ENCODE measurements at regions not wholly inside any gene's neighbourhood (a gene's known extent, or its start where the extent isn't known, plus 50 kb on each side); places are given as distances from the start of the nearest gene placed in this dataset.
"Not testable (repeated sequence)": the region's sequence is repeated elsewhere in the genome, so short reads cannot be mapped to it uniquely, and the experiment has no call there.

DNA sequence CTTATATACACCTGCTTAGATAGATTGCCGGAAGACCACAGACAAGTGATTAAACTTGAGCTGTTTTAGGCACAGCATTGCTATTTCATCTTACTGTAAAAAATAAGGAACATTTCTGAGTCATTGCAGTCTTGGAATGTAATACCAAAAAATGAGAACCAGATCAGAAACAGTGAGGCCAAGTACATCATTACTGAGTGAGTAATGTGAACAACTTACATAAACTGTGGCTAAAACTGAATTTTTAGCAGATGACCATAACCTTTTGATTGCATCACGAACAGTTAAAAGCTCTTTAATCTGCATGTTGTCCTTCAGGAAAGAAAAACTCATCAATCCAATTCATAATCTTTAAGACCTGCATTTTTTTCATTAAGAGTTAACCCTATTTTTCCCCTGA is 157.1 kb upstream of the FGF10 start:
- no peaks in the 10 kb centered on the region for H3K36me3 ChIP-seq (ENCODE audit: insufficient read depth, low read length)
- H3K4me1 ChIP-seq (ENCODE audit: control insufficient read depth, insufficient read depth, low read length, unreplicated experiment): peaks cover 5% of the 10 kb centered on the region
- no peaks in the 10 kb centered on the region for H3K79me2 ChIP-seq (ENCODE audit: control insufficient read depth, insufficient read depth, low read length, unreplicated experiment)
- H3K27me3 ChIP-seq (ENCODE audit: insufficient read depth, low read length): no peaks in the 10 kb centered on the region
- H3K4me3 ChIP-seq (ENCODE audit: low read depth, low read length): no peak overlapping the region
- H2AFZ ChIP-seq (ENCODE audit: low read length, unreplicated experiment): no peak overlapping the region
- H3K27ac ChIP-seq (ENCODE audit: low read depth, low read length): peak overlapping the region; percentile 18

DNA sequence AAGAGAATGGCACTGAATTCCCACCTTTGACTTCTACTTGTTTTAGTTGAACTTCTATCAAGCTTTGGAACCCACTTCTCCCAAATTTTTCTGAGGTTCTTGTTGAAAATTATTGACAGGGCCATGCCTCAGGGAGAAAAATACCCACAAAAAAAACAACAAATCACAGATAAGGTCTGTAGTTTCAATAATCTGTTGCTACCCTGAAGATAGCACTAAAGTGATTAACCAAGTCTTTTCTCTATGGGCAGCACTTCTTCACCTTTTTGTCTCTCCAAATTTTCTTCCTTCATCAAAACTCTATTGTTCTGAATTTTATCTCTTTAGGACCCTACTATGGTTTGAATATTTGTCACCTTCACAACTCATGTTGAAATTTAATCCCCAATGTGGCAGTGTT is 154.3 kb upstream of the FGF10 start:
- H2AFZ ChIP-seq (ENCODE audit: low read length, unreplicated experiment): no peak overlapping the region
- no peak overlapping the region for H3K27ac ChIP-seq (ENCODE audit: low read depth, low read length)
- peaks cover 5% of the 10 kb centered on the region for H3K4me1 ChIP-seq (ENCODE audit: control insufficient read depth, insufficient read depth, low read length, unreplicated experiment)
- no peaks in the 10 kb centered on the region for H3K27me3 ChIP-seq (ENCODE audit: insufficient read depth, low read length)
- H3K79me2 ChIP-seq (ENCODE audit: control insufficient read depth, insufficient read depth, low read length, unreplicated experiment): no peaks in the 10 kb centered on the region
- no peak overlapping the region for H3K4me3 ChIP-seq (ENCODE audit: low read depth, low read length)
- no peaks in the 10 kb centered on the region for H3K36me3 ChIP-seq (ENCODE audit: insufficient read depth, low read length)

DNA sequence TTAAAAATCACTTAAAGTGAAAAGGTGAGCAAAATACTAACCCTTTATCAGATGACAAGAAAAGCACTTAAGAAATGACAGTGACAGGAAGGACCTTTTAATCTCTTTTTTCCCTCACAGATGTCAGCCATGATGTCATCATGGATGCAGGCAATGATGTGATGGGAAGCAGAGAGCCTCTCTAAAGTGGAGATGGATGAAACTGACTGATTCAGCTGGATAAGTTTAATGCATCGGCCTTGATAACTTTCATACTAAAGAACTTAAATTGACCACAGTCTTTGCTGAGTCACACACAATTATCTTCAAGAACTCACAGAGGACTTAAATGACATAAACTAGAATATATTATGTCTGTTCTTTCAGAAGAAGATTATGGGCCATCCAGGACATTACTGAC is 153.2 kb upstream of the FGF10 start:
- H3K4me1 ChIP-seq (ENCODE audit: control insufficient read depth, insufficient read depth, low read length, unreplicated experiment): peaks cover 5% of the 10 kb centered on the region
- H3K79me2 ChIP-seq (ENCODE audit: control insufficient read depth, insufficient read depth, low read length, unreplicated experiment): no peaks in the 10 kb centered on the region
- H2AFZ ChIP-seq (ENCODE audit: low read length, unreplicated experiment): no peak overlapping the region
- no peaks in the 10 kb centered on the region for H3K27me3 ChIP-seq (ENCODE audit: insufficient read depth, low read length)
- no peak overlapping the region for H3K4me3 ChIP-seq (ENCODE audit: low read depth, low read length)
- no peaks in the 10 kb centered on the region for H3K36me3 ChIP-seq (ENCODE audit: insufficient read depth, low read length)
- H3K27ac ChIP-seq (ENCODE audit: low read depth, low read length): no peak overlapping the region

DNA sequence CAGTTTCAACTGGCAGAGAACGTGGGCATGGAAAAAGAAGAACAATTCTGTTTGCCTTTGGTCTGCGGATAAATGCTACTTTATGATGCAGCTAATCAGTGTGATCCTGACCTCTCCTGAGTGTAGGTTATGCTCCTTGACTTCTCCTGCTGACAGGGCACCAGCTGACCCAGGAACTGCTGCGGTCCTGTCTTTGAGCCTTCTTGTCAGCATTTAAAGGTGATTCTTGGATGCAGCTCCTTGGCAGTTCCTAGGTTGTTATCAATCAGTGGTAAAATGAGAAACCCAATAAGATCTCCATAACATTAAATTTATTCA is 150.3 kb upstream of the FGF10 start:
- no peaks in the 10 kb centered on the region for H3K36me3 ChIP-seq (ENCODE audit: insufficient read depth, low read length)
- no peaks in the 10 kb centered on the region for H3K4me1 ChIP-seq (ENCODE audit: control insufficient read depth, insufficient read depth, low read length, unreplicated experiment)
- H3K4me3 ChIP-seq (ENCODE audit: low read depth, low read length): no peak overlapping the region
- H3K79me2 ChIP-seq (ENCODE audit: control insufficient read depth, insufficient read depth, low read length, unreplicated experiment): no peaks in the 10 kb centered on the region
- H3K27ac ChIP-seq (ENCODE audit: low read depth, low read length): no peak overlapping the region
- H2AFZ ChIP-seq (ENCODE audit: low read length, unreplicated experiment): peak overlapping the region; percentile 32
- H3K27me3 ChIP-seq (ENCODE audit: insufficient read depth, low read length): no peaks in the 10 kb centered on the region

DNA sequence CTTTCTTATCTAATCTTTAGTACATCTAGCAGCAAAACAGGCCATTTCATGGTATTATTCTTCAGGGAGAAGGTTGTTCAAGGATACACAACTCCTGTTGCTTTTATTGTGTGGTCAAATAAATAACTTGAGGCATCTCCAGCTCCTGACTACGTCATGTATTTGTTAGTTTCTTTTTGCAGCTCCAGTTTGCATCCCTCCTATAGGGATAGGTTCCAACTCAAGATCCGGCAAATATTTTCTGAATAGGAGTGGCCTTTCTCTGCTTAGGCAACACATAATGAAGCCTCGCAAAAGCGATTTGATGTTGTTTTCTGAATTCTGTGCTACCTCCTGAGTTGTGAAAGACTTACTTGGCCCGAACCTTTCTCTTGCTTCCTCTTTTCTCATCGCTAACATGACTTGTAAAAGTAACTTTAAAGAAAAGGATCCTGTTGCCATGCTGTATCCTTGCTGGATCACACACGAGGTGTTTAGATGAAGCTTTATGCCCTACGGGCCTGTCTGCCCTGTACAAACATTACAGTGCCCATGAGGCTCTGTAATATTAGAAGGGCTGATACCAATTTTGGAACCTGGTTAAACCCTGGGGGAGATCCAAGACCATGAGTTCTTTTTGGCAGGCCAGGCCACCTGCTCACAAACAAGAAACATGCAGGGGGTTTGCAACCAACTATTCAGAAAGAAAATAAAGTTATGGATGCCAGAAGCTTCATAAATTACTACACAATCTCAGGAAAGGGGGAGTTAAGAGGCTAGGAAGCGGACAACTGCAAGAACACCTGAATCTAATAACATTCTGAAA is 149.8 kb upstream of the FGF10 start:
- Histone ChIP-seq H3K36me3 (ENCODE audit: insufficient read depth, low read length) (no peaks in the 10 kb centered on the region), H2AFZ (ENCODE audit: low read length, unreplicated experiment) (peak overlapping the region; percentile 32), H3K4me3 (ENCODE audit: low read depth, low read length) (peak overlapping the region; percentile 60), H3K27ac (ENCODE audit: low read depth, low read length) (no peak overlapping the region), H3K79me2 (ENCODE audit: control insufficient read depth, insufficient read depth, low read length, unreplicated experiment) (no peaks in the 10 kb centered on the region), H3K4me1 (ENCODE audit: control insufficient read depth, insufficient read depth, low read length, unreplicated experiment) (no peaks in the 10 kb centered on the region), H3K27me3 (ENCODE audit: insufficient read depth, low read length) (no peaks in the 10 kb centered on the region)

DNA sequence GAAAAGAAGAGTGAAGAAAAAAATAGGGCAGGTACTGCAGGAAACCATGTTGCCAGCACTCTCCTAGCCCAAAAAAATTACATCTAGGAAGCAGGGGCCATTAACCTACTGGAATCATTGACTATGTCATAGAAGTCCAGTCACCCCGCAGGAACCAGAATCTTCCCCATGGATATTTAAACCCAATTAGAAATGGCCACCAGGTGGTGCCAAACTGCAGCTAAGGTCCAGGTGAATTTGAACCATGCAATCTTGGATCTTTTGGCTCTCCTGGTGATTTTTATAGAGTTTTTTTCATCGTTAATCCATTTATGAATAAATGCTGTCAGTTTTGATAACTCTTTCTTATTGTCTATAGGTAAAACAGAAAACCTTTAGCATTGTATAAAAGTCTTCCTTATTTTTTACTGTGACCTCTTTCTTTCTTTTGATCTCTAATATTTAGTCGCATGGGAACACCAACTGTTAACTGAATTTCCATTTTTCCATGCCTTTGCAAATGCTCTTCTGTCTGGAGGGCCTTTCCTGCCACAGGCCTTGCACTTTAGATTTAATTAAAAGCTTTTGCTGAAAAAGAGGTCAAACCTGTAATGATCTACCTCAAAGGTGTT is 147.5 kb upstream of the FGF10 start:
- Histone ChIP-seq H3K27me3 (ENCODE audit: insufficient read depth, low read length) (no peaks in the 10 kb centered on the region), H3K27ac (ENCODE audit: low read depth, low read length) (no peak overlapping the region), H3K4me1 (ENCODE audit: control insufficient read depth, insufficient read depth, low read length, unreplicated experiment) (no peaks in the 10 kb centered on the region), H3K4me3 (ENCODE audit: low read depth, low read length) (no peak overlapping the region), H2AFZ (ENCODE audit: low read length, unreplicated experiment) (no peak overlapping the region), H3K79me2 (ENCODE audit: control insufficient read depth, insufficient read depth, low read length, unreplicated experiment) (no peaks in the 10 kb centered on the region), H3K36me3 (ENCODE audit: insufficient read depth, low read length) (no peaks in the 10 kb centered on the region)

DNA sequence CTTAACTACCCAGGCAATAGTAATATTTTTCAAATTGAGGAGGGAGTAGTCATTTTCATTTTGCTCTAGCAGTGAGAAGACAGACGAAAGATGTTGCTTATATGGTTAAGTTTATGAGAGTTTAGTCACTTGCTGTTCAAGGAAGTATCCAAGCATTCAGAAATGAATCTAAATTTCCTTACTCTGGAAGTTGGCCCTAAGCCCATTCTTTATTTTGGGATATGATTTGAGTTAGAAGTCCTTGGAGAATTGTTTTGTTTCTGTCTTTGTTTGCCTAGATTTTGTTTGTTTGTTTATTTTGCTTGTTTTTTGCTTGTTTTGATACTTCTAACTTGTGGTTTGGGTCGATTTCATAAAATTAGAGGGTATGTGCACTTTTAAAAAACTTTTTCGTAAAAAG is 146.4 kb upstream of the FGF10 start:
- Histone ChIP-seq H3K36me3 (ENCODE audit: insufficient read depth, low read length) (no peaks in the 10 kb centered on the region), H3K4me1 (ENCODE audit: control insufficient read depth, insufficient read depth, low read length, unreplicated experiment) (no peaks in the 10 kb centered on the region), H3K79me2 (ENCODE audit: control insufficient read depth, insufficient read depth, low read length, unreplicated experiment) (no peaks in the 10 kb centered on the region), H3K27ac (ENCODE audit: low read depth, low read length) (no peak overlapping the region), H3K4me3 (ENCODE audit: low read depth, low read length) (no peak overlapping the region), H3K27me3 (ENCODE audit: insufficient read depth, low read length) (no peaks in the 10 kb centered on the region), H2AFZ (ENCODE audit: low read length, unreplicated experiment) (no peak overlapping the region)

DNA sequence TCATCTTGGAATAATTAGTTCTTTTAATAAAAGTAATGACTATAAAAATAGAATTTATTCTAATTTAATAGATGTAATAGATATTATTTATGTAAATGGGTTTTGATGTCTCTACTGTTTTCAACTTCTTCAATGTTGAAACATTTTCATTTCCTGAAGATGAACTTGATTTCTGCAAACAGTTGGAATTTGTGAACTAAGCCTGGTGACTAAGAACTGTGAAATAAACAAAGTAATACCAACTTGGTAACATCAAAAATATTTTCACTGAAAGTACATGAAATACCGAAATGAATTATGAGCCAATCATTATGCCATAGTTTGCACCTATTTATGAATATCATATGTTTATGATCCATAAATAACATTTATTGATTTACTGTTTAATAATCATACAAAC is 143.8 kb upstream of the FGF10 start:
- Histone ChIP-seq H3K4me1 (ENCODE audit: control insufficient read depth, insufficient read depth, low read length, unreplicated experiment) (no peaks in the 10 kb centered on the region), H3K4me3 (ENCODE audit: low read depth, low read length) (no peak overlapping the region), H2AFZ (ENCODE audit: low read length, unreplicated experiment) (no peak overlapping the region)

DNA sequence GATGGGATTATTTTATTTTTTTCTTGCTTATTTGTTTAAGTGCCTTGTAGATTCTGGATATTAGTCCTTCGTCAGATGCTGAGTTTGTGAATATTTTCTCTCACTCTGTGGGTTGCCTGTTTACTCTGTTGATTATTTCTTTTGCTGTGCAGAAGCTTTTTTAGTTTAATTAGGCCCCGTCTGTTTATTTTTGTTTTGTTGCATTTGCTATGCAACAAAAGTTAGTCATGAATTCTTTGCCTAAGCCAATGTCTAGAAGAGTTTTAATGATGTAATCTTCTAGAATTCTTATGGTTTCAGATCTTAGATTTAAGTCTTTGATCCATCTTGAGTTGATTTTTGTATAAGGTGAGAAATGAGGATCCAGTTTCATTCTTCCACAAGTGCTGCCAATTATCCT is 142.5 kb upstream of the FGF10 start:
- H3K4me3 ChIP-seq (ENCODE audit: low read depth, low read length); H2AFZ ChIP-seq (ENCODE audit: low read length, unreplicated experiment); H3K36me3 ChIP-seq (ENCODE audit: insufficient read depth, low read length); H3K27ac ChIP-seq (ENCODE audit: low read depth, low read length); H3K27me3 ChIP-seq (ENCODE audit: insufficient read depth, low read length); H3K79me2 ChIP-seq (ENCODE audit: control insufficient read depth, insufficient read depth, low read length, unreplicated experiment); H3K4me1 ChIP-seq (ENCODE audit: control insufficient read depth, insufficient read depth, low read length, unreplicated experiment): not testable (repeated sequence)

More for the DNA sequence above, 143.8 kb upstream of the FGF10 start:
- Histone ChIP-seq H3K27ac (ENCODE audit: low read depth, low read length) (no peak overlapping the region), H3K27me3 (ENCODE audit: insufficient read depth, low read length) (peaks cover 4% of the 10 kb centered on the region; the same call in 1 of the 2 replicates), H3K79me2 (ENCODE audit: control insufficient read depth, insufficient read depth, low read length, unreplicated experiment) (no peaks in the 10 kb centered on the region), H3K36me3 (ENCODE audit: insufficient read depth, low read length) (no peaks in the 10 kb centered on the region)

DNA sequence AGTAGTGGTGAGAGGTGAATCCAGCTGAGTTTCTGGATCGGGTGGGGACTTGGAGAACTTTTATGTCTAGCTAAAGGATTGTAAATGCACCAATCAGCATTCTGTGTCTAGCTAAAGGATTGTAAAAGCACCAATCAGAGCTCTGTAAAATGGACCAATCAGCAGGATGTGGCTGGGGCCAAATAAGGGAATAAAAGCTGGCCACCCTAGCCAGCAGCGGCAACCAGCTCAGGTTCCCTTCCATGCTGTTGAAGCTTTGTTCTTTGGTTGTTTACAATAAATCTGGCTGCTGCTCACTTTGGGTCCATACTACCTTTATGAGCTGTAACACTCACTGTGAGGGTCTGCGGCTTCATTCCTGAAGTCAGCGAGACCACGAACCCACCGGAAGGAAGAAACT is 141.6 kb upstream of the FGF10 start:
- H3K79me2 ChIP-seq (ENCODE audit: control insufficient read depth, insufficient read depth, low read length, unreplicated experiment); H2AFZ ChIP-seq (ENCODE audit: low read length, unreplicated experiment); H3K4me1 ChIP-seq (ENCODE audit: control insufficient read depth, insufficient read depth, low read length, unreplicated experiment); H3K27me3 ChIP-seq (ENCODE audit: insufficient read depth, low read length); H3K27ac ChIP-seq (ENCODE audit: low read depth, low read length); H3K4me3 ChIP-seq (ENCODE audit: low read depth, low read length); H3K36me3 ChIP-seq (ENCODE audit: insufficient read depth, low read length): not testable (repeated sequence)

DNA sequence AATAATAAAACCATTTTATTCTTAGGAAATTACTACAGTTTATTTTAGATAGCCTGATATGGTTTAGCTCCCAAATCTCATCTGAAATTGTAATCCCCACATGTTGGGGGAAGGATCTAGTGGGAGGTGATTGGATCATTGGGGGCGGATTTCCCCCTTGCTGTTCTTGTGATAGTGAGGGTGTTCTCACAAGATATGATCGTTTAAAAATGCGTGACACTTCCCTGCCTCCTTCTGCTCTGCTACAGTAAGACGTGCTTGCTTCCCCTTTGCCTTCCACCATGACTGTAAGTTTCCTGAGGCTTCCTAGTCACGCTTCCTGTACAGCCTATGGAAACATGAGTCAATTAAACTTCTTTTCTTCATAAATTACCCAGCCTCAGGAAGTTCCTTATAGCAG is 122.4 kb upstream of the FGF10 start:
- H3K36me3 ChIP-seq (ENCODE audit: insufficient read depth, low read length): no peaks in the 10 kb centered on the region
- H2AFZ ChIP-seq (ENCODE audit: low read length, unreplicated experiment): no peak overlapping the region
- H3K4me1 ChIP-seq (ENCODE audit: control insufficient read depth, insufficient read depth, low read length, unreplicated experiment): no peaks in the 10 kb centered on the region
- no peak overlapping the region for H3K27ac ChIP-seq (ENCODE audit: low read depth, low read length)
- H3K27me3 ChIP-seq (ENCODE audit: insufficient read depth, low read length): no peaks in the 10 kb centered on the region
- no peak overlapping the region for H3K4me3 ChIP-seq (ENCODE audit: low read depth, low read length)
- H3K79me2 ChIP-seq (ENCODE audit: control insufficient read depth, insufficient read depth, low read length, unreplicated experiment): no peaks in the 10 kb centered on the region

Data from ACC112 (cell line).